ENCODE measurements at regions not wholly inside any gene's neighbourhood (a gene's known extent, or its start where the extent isn't known, plus 50 kb on each side); places are given as distances from the start of the nearest gene placed in this dataset.

DNA sequence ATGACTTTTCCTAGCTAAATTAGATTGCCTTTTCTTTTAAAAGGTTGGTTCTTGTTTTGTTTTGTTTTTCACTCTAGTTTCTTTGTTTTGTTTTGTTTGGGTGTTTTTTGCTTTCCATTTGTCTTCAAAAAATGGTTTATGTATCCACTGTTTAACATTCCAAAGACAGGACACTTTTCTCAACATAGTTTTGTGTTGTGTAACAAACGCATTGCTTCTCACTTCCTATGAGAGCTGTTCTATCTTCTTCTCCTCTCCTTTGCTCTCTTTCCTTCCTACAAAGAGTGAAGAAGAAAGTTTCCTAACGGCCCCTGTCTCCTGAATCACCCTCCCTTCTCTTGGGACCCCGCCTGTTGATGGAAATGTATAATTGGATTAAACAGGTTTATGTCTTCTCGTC lies 539.7 kb downstream of the ACTL7B start:
- Histone ChIP-seq H4K20me1 (ENCODE audit: control insufficient read depth, extremely low read depth, insufficient read depth, low read length) (no peaks in the 10 kb centered on the region), H3K9me3 (ENCODE audit: control insufficient read depth, low read depth, low read length) (no peaks in the 10 kb centered on the region), H3K9ac (ENCODE audit: control insufficient read depth, extremely low read depth, insufficient read depth, low read length) (no peak overlapping the region), H3K79me2 (ENCODE audit: control insufficient read depth, insufficient read depth, low read length) (no peaks in the 10 kb centered on the region), H3K27ac (ENCODE audit: control insufficient read depth, insufficient read depth, low read length) (no peak overlapping the region), H3K9me1 (ENCODE audit: control insufficient read depth, extremely low read depth, insufficient read depth, low read length) (no peaks in the 10 kb centered on the region), H3K4me2 (ENCODE audit: control insufficient read depth, extremely low read depth, insufficient read depth, low read depth, low read length) (no peak overlapping the region), H3K27me3 (ENCODE audit: control insufficient read depth, extremely low read depth, insufficient read depth, low read length) (no peaks in the 10 kb centered on the region), H3K36me3 (ENCODE audit: control insufficient read depth in 2 of 2, extremely low read depth in 1 of 2, insufficient read depth in 2 of 2, low read length in 2 of 2) (no peaks in the 10 kb centered on the region), H3K4me1 (ENCODE audit: control insufficient read depth, extremely low read depth, insufficient read depth, low read length) (no peaks in the 10 kb centered on the region), H3K4me3 (ENCODE audit: control insufficient read depth in 2 of 3, extremely low read depth in 1 of 3, insufficient read depth in 2 of 3, low read depth in 1 of 3, low read length in 3 of 3) (no peak overlapping the region), H2AFZ (ENCODE audit: control insufficient read depth, low read length) (no peak overlapping the region)
- no peak for FAIRE-seq
- dilution Hi-C loops (cut with MboI; ENCODE audit: extremely low pct_ligation_motif_present, low sequenced_read_pairs) = no loop called here
- TF ChIP-seq, protein P1, sequence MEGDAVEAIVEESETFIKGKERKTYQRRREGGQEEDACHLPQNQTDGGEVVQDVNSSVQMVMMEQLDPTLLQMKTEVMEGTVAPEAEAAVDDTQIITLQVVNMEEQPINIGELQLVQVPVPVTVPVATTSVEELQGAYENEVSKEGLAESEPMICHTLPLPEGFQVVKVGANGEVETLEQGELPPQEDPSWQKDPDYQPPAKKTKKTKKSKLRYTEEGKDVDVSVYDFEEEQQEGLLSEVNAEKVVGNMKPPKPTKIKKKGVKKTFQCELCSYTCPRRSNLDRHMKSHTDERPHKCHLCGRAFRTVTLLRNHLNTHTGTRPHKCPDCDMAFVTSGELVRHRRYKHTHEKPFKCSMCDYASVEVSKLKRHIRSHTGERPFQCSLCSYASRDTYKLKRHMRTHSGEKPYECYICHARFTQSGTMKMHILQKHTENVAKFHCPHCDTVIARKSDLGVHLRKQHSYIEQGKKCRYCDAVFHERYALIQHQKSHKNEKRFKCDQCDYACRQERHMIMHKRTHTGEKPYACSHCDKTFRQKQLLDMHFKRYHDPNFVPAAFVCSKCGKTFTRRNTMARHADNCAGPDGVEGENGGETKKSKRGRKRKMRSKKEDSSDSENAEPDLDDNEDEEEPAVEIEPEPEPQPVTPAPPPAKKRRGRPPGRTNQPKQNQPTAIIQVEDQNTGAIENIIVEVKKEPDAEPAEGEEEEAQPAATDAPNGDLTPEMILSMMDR (optimal IDR thresholded peaks at IDR 0.05 in 1 of 3, IDR thresholded peaks at IDR 0.05 in 1 of 3, conservative IDR thresholded peaks at IDR 0.05 in 1 of 3; ENCODE audit: extremely low read depth in 1 of 3, insufficient read depth in 2 of 3, low read length in 3 of 3) = no peak
- no peak for TF ChIP-seq EZH2 (IDR thresholded peaks at IDR 0.05; ENCODE audit: low read length)
- no peak for DNase-seq (ENCODE audit: low read depth, low spot score)

DNA sequence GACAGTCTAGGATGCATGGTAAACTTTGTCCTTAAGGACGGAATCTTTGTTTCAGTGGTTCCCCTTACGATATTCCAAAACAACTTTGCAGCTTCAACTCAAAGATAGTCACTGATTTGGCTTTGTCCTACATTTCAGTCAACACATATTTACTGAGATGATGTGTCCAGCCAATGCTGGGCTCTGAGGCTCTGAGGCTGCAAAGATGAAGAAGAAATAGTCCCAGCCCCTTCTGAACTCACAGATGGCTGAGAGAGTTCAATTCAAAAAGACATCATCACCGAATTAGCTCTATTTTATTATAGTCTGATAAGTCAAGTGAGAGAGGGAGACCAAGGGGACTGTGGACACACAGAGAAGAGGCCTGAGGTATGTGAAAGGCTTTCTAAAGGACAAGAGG lies 544.0 kb downstream of the ACTL7B start:
- TF ChIP-seq EZH2 (IDR thresholded peaks at IDR 0.05; ENCODE audit: low read length) = no peak
- TF ChIP-seq, protein P1 (optimal IDR thresholded peaks at IDR 0.05 in 1 of 3, IDR thresholded peaks at IDR 0.05 in 1 of 3, conservative IDR thresholded peaks at IDR 0.05 in 1 of 3; ENCODE audit: extremely low read depth in 1 of 3, insufficient read depth in 2 of 3, low read length in 3 of 3) = no peak
- peaks cover 9% of the 10 kb centered on the region for H3K4me1 ChIP-seq (ENCODE audit: control insufficient read depth, extremely low read depth, insufficient read depth, low read length)
- H4K20me1 ChIP-seq (ENCODE audit: control insufficient read depth, extremely low read depth, insufficient read depth, low read length) = no peaks in the 10 kb centered on the region
- no peak overlapping the region for H2AFZ ChIP-seq (ENCODE audit: control insufficient read depth, low read length)
- no peaks in the 10 kb centered on the region for H3K36me3 ChIP-seq (ENCODE audit: control insufficient read depth in 2 of 2, extremely low read depth in 1 of 2, insufficient read depth in 2 of 2, low read length in 2 of 2)
- H3K9me1 ChIP-seq (ENCODE audit: control insufficient read depth, extremely low read depth, insufficient read depth, low read length) = no peaks in the 10 kb centered on the region
- H3K4me3 ChIP-seq (ENCODE audit: control insufficient read depth in 2 of 3, extremely low read depth in 1 of 3, insufficient read depth in 2 of 3, low read depth in 1 of 3, low read length in 3 of 3) = no peak overlapping the region
- no peak overlapping the region for H3K9ac ChIP-seq (ENCODE audit: control insufficient read depth, extremely low read depth, insufficient read depth, low read length)
- no peaks in the 10 kb centered on the region for H3K79me2 ChIP-seq (ENCODE audit: control insufficient read depth, insufficient read depth, low read length)
- no peak for FAIRE-seq
- dilution Hi-C loops (cut with MboI; ENCODE audit: extremely low pct_ligation_motif_present, low sequenced_read_pairs) = no loop called here
- H3K4me2 ChIP-seq (ENCODE audit: control insufficient read depth, extremely low read depth, insufficient read depth, low read depth, low read length) = no peak overlapping the region
- DNase-seq (ENCODE audit: low read depth, low spot score) = no peak
- no peaks in the 10 kb centered on the region for H3K9me3 ChIP-seq (ENCODE audit: control insufficient read depth, low read depth, low read length)
- no peak overlapping the region for H3K27ac ChIP-seq (ENCODE audit: control insufficient read depth, insufficient read depth, low read length)
- H3K27me3 ChIP-seq (ENCODE audit: control insufficient read depth, extremely low read depth, insufficient read depth, low read length) = no peaks in the 10 kb centered on the region

All from keratinocyte (primary cell).